PC-9 (cell line): ENCODE measurements at regions not wholly inside any gene's neighbourhood (a gene's known extent, or its start where the extent isn't known, plus 50 kb on each side); places are given as distances from the start of the nearest gene placed in this dataset.

Experiments
- BruUV-seq: library from RNA; stranded (reverse); fragments of 400-500 nt; replicated peaks from 2 replicates; lab custom pipeline; 2021; lab: Mats Ljungman, UMichigan
- CTCF ChIA-PET: fragments of 300-600 bp; sonication (Branson Sonifier 250); formaldehyde crosslinking; loops from one replicate; lab custom pipeline; 2022; ENCODE audit warnings: antibody characterized with exemption; lab: Charles Lee
- POLR2A ChIA-PET: fragments of 300-600 bp; sonication (Branson Sonifier 250); formaldehyde crosslinking; loops from one replicate; lab custom pipeline; 2022; ENCODE audit warnings: antibody characterized with exemption; ENCODE audit not compliant: unreplicated experiment; lab: Charles Lee
- DNase-seq, 2 experiments: peaks; one replicate each; pipeline versions ENCODE4 v3.0.0 to v3.0.0-alpha.2; 2015 to 2022; ENCODE audit warnings: mixed read lengths in 1 of 2
- H2AFZ ChIP-seq: fragments of 200-600 bp; sonication (generic); 2 replicates; pipeline ENCODE4 v1.8.1; 2017; ENCODE audit warnings: antibody characterized with exemption
- H3F3A ChIP-seq: fragments of 200-600 bp; sonication (generic); 2 replicates; pipeline ENCODE4 v1.8.1; 2017; ENCODE audit warnings: antibody characterized with exemption, mild to moderate bottlenecking, low read depth; ENCODE audit not compliant: insufficient read depth
- H3K27ac ChIP-seq: fragments of 200-600 bp; sonication (generic); 2 replicates; pipeline ENCODE4 v1.6.1; 2016; ENCODE audit warnings: mixed run types
- H3K27me3 ChIP-seq: fragments of 200-600 bp; sonication (generic); 2 replicates; pipeline ENCODE4 v1.6.1; 2016; ENCODE audit warnings: low read depth, mixed run types; ENCODE audit not compliant: insufficient read depth
- H3K36me3 ChIP-seq: fragments of 200-600 bp; sonication (generic); 2 replicates; pipeline ENCODE4 v1.6.1; 2016; ENCODE audit warnings: low read depth, mixed run types
- H3K4me1 ChIP-seq: fragments of 200-600 bp; sonication (generic); replicated peaks from 2 replicates; pipeline ENCODE4 v1.6.1; 2016; ENCODE audit warnings: mixed run types; ENCODE audit not compliant: insufficient read depth
- H3K4me2 ChIP-seq: fragments of 200-600 bp; sonication (generic); 2 replicates; pipeline ENCODE4 v1.6.1; 2017; ENCODE audit warnings: mixed run types
- H3K4me3 ChIP-seq: fragments of 200-600 bp; sonication (generic); 2 replicates; pipeline ENCODE4 v1.6.1; 2016; ENCODE audit warnings: mixed run types
- H3K79me2 ChIP-seq: fragments of 200-600 bp; sonication (generic); 2 replicates; pipeline ENCODE4 v1.6.1; 2017; ENCODE audit warnings: low read depth, mixed run types
- H3K9me2 ChIP-seq: fragments of 200-600 bp; sonication (generic); 2 replicates; pipeline ENCODE4 v1.8.1; 2017; ENCODE audit warnings: mild to moderate bottlenecking; ENCODE audit not compliant: insufficient read depth
- H3K9me3 ChIP-seq: fragments of 200-600 bp; sonication (generic); 2 replicates; pipeline ENCODE4 v1.8.1; 2016; ENCODE audit warnings: low read depth; ENCODE audit not compliant: insufficient read depth
- H4K20me1 ChIP-seq: fragments of 200-600 bp; sonication (generic); 2 replicates; pipeline ENCODE4 v1.8.1; 2017; ENCODE audit not compliant: insufficient read depth
- CTCF ChIP-seq: fragments of 200-600 bp; sonication (generic); conservative IDR thresholded peaks from 2 replicates; pipeline ENCODE4 v1.6.1; 2017; ENCODE audit warnings: mixed run types, antibody characterized with exemption, mild to moderate bottlenecking, moderate library complexity
- EZH2 ChIP-seq: fragments of 200-600 bp; sonication (generic); IDR thresholded peaks from 2 replicates; pipeline ENCODE4 v1.8.0; 2017; ENCODE audit warnings: antibody characterized with exemption, low read depth
- intact Hi-C: fragments of 100-400 bp; cut with micrococcal nuclease; formaldehyde crosslinking; loops from one replicate; pipeline ENCODE4 v1.10.0; 2022; ENCODE audit not compliant: unreplicated experiment

GRCh38 chr19:31160336-31160926 lies 188.8 kb downstream of the TSHZ3 start:
- H2AFZ ChIP-seq, result no peak overlapping the region
- H3K9me3 ChIP-seq, result no peaks in the 10 kb centered on the region
- CTCF ChIA-PET, result no interaction called here
- H3K4me3 ChIP-seq, result no peak overlapping the region
- H3K79me2 ChIP-seq, result no peaks in the 10 kb centered on the region
- H3K9me2 ChIP-seq, result no peaks in the 10 kb centered on the region
- H4K20me1 ChIP-seq, result no peaks in the 10 kb centered on the region
- BruUV-seq, result no TSS peak
- H3K4me2 ChIP-seq, result no peak overlapping the region
- no peaks in the 10 kb centered on the region for H3K36me3 ChIP-seq
- intact Hi-C loops, result no loop called here
- H3F3A ChIP-seq, result no peaks in the 10 kb centered on the region
- peaks cover 51% of the 10 kb centered on the region for H3K27me3 ChIP-seq
- H3K4me1 ChIP-seq, result no peaks in the 10 kb centered on the region
- DNase-seq, result no peak
- TF ChIP-seq EZH2 (no peak), CTCF (no peak)
- H3K27ac ChIP-seq, result no peak overlapping the region
- POLR2A ChIA-PET, result interaction anchor here (0.6 kb wide), 1 partner anchor 745 kb away, joined by 4 read pairs; no protein-coding TSS in a partner anchor

GRCh38 chr19:31154021-31154420 lies 195.2 kb downstream of the TSHZ3 start:
- H3K4me3 ChIP-seq, result no peak overlapping the region
- ChIA-PET CTCF (no interaction called here), POLR2A (no interaction called here)
- H3K4me1 ChIP-seq, result no peaks in the 10 kb centered on the region
- no TSS peak for BruUV-seq
- H4K20me1 ChIP-seq, result no peaks in the 10 kb centered on the region
- no peaks in the 10 kb centered on the region for H3K9me3 ChIP-seq
- no peaks in the 10 kb centered on the region for H3K36me3 ChIP-seq
- H3F3A ChIP-seq, result no peaks in the 10 kb centered on the region
- H3K4me2 ChIP-seq, result no peak overlapping the region
- peaks cover 21% of the 10 kb centered on the region for H3K27me3 ChIP-seq
- H3K9me2 ChIP-seq, result no peaks in the 10 kb centered on the region
- no peak overlapping the region for H2AFZ ChIP-seq
- no peaks in the 10 kb centered on the region for H3K79me2 ChIP-seq
- no peak overlapping the region for H3K27ac ChIP-seq
- no peak for TF ChIP-seq CTCF
- no peak for TF ChIP-seq EZH2
- DNase-seq, result no peak
- intact Hi-C loops, result no loop called here

GRCh38 chr19:31152906-31153305 lies 196.3 kb downstream of the TSHZ3 start:
- CTCF ChIA-PET, result no interaction called here

More at GRCh38 chr19:31152906-31153305, 196.3 kb downstream of the TSHZ3 start:
- no peaks in the 10 kb centered on the region for H3F3A ChIP-seq
- H3K4me1 ChIP-seq, result no peaks in the 10 kb centered on the region
- no peak overlapping the region for H3K4me2 ChIP-seq
- no peaks in the 10 kb centered on the region for H3K9me3 ChIP-seq
- H3K9me2 ChIP-seq, result no peaks in the 10 kb centered on the region
- H3K27ac ChIP-seq, result no peak overlapping the region
- intact Hi-C loops, result no loop called here
- no peak for TF ChIP-seq CTCF
- no peak for TF ChIP-seq EZH2
- H4K20me1 ChIP-seq, result no peaks in the 10 kb centered on the region
- no peak overlapping the region for H3K4me3 ChIP-seq
- BruUV-seq, result no TSS peak
- no peaks in the 10 kb centered on the region for H3K36me3 ChIP-seq
- H2AFZ ChIP-seq, result no peak overlapping the region
- POLR2A ChIA-PET, result no interaction called here
- DNase-seq, result no peak
- H3K27me3 ChIP-seq, result peaks cover 21% of the 10 kb centered on the region
- no peaks in the 10 kb centered on the region for H3K79me2 ChIP-seq
